PFSK-1 (cell line): ENCODE measurements at regions not wholly inside any gene's neighbourhood (a gene's known extent, or its start where the extent isn't known, plus 50 kb on each side); places are given as distances from the start of the nearest gene placed in this dataset.

ENCODE experiments used
- FOXP2 ChIP-seq: optimal IDR thresholded peaks from 2 replicates; pipeline ENCODE3; 2011; ENCODE audit warnings: borderline replicate concordance, control low read depth, inconsistent platforms; ENCODE audit not compliant: insufficient read depth; ENCODE audit errors: extremely low read length, extremely low read depth
- POLR2AphosphoS5 ChIP-seq: IDR thresholded peaks from 2 replicates; pipeline ENCODE4 v1.6.1; 2012; ENCODE audit warnings: low read depth, mild to moderate bottlenecking, control low read depth, low read length, moderate library complexity
- REST ChIP-seq, 2 experiments: IDR thresholded peaks; 2 replicates each; pipeline versions ENCODE4 v1.6.1 to v1.8.0; 2011 to 2012; ENCODE audit warnings: low read depth in 2 of 2, low read length in 2 of 2, control low read depth in 1 of 2, inconsistent platforms in 1 of 2, mild to moderate bottlenecking in 1 of 2, moderate library complexity in 1 of 2; ENCODE audit not compliant: insufficient read depth in 1 of 2
- SIN3A ChIP-seq: IDR thresholded peaks from 2 replicates; pipeline ENCODE4 v1.6.1; 2012; ENCODE audit warnings: mild to moderate bottlenecking, low read length, moderate library complexity, borderline replicate concordance; ENCODE audit not compliant: insufficient read depth
- TAF1 ChIP-seq: IDR thresholded peaks from 2 replicates; pipeline ENCODE4 v1.6.1; 2012; ENCODE audit warnings: low read length, control low read depth, borderline replicate concordance; ENCODE audit not compliant: insufficient read depth

- TF ChIP-seq REST (IDR thresholded peaks at IDR 0.05; ENCODE audit: insufficient read depth in 1 of 2, low read depth in 2 of 2, low read length in 2 of 2) = no peak
- TF ChIP-seq POLR2AphosphoS5 = no peak
- no peak for TF ChIP-seq SIN3A
- no peak for TF ChIP-seq TAF1
- no peak for TF ChIP-seq FOXP2
Measured at GRCh38 chr3:30146978-30147377, 459.4 kb upstream of the TGFBR2 start.

DNA sequence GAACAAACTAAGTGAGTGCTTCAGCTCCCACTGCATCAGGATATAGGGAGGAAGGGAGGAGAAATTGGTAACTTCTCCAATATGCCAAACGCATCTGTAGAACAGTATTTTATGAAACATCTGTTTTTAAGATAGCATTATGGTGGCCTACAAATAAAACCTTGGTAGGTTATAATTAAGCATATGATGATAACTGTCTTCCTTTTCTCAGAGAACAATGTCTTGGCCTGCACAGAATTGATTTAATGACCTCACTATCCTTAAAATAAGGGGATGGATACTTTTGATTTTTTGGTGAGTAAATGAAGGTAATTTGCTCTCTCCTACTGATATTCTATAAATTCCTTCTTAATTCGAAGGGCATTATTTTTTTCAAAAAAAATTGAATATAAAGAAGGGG is 451.5 kb upstream of the TGFBR2 start:
- TF ChIP-seq REST (IDR thresholded peaks at IDR 0.05; ENCODE audit: insufficient read depth in 1 of 2, low read depth in 2 of 2, low read length in 2 of 2) (no peak), FOXP2 (no peak), SIN3A (no peak)

DNA sequence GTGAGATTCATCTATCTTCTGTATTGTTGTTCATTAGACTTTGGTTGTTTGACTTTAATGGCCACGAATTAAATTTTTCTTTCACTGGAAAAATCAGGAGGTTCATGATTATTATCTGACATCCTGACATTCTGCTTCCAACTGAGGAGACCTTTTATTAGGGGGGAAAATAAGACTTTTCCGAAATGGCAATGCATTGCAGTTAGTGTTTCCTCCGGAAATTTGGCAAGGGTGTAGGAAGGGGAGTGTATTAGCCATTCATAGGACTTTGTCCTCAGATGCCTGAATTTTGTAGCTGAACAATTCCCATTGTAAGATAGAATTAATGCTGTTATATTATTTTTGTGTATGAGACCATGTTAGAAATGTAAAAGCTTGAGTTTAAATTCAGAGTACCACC is 450.6 kb upstream of the TGFBR2 start:
- TF ChIP-seq SIN3A (no peak), TAF1 (no peak), REST (IDR thresholded peaks at IDR 0.05; ENCODE audit: insufficient read depth in 1 of 2, low read depth in 2 of 2, low read length in 2 of 2) (no peak), FOXP2 (no peak), POLR2AphosphoS5 (no peak)

GRCh38 chr3:30156586-30157498 is 449.6 kb upstream of the TGFBR2 start:
- no peak for TF ChIP-seq REST (IDR thresholded peaks at IDR 0.05; ENCODE audit: insufficient read depth in 1 of 2, low read depth in 2 of 2, low read length in 2 of 2)
- TF ChIP-seq SIN3A = no peak
- TF ChIP-seq TAF1 = no peak
- TF ChIP-seq POLR2AphosphoS5 = no peak
- TF ChIP-seq FOXP2 = no peak

DNA sequence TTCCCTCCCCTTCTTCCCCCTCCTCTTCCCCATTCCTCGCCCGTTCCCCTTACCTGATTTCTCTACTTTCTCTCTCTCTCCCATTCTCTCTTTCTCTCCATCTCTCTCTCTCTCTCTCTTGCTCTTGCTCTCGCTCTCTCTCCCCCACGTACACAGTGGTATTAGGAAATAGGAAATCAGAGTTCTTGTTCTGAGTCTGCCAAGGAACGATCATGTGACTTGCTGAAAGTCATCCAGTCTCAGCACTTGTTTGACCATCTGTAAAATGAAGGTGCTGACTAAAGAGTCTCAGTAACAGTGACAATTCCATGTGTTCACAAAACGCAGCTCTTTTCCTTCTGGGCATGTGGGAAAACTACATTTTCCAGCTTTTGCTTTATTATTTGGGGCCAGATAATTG is 445.0 kb upstream of the TGFBR2 start:
- no peak for TF ChIP-seq POLR2AphosphoS5
- TF ChIP-seq FOXP2 = no peak
- no peak for TF ChIP-seq TAF1
- TF ChIP-seq REST (IDR thresholded peaks at IDR 0.05; ENCODE audit: insufficient read depth in 1 of 2, low read depth in 2 of 2, low read length in 2 of 2) = no peak
- TF ChIP-seq SIN3A = no peak
